CD14-positive monocyte (primary cell): ENCODE measurements at regions not wholly inside any gene's neighbourhood (a gene's known extent, or its start where the extent isn't known, plus 50 kb on each side); places are given as distances from the start of the nearest gene placed in this dataset.
"Not testable (repeated sequence)": the region's sequence is repeated elsewhere in the genome, so short reads cannot be mapped to it uniquely, and the experiment has no call there.

Source experiments
- DNase-seq, 3 donors: peaks; one replicate each; pipeline ENCODE4 v3.0.0-alpha.2; 2011 to 2022
- H2AFZ ChIP-seq: 2 replicates; pipeline ENCODE4 v1.6.0; 2012; ENCODE audit warnings: mild to moderate bottlenecking, low read depth, low read length, inconsistent platforms; ENCODE audit not compliant: insufficient read depth, poor library complexity, severe bottlenecking
- H3K27ac ChIP-seq, 2 donors: 1 replicate in 1 of 2; 2 replicates in 1 of 2; pipeline ENCODE4 v1.5.1; 2012 to 2013; ENCODE audit warnings: low read length in 2 of 2, control low read depth in 1 of 2, inconsistent platforms in 1 of 2, low read depth in 1 of 2, mild to moderate bottlenecking in 1 of 2
- H3K27me3 ChIP-seq, 2 donors: one replicate each; pipeline versions ENCODE4 v1.6.0 to v1.6.1; 2011 to 2013; ENCODE audit warnings: low read length in 2 of 2; ENCODE audit not compliant: control insufficient read depth in 2 of 2, insufficient read depth in 2 of 2
- H3K36me3 ChIP-seq, 2 donors: replicated peaks in 1 of 2; 1 replicate in 1 of 2; 2 replicates in 1 of 2; pipeline versions ENCODE4 v1.5.1 to v1.6.1; 2012 to 2013; ENCODE audit warnings: low read length in 2 of 2, control low read depth in 1 of 2, inconsistent platforms in 1 of 2, mild to moderate bottlenecking in 1 of 2; ENCODE audit not compliant: insufficient read depth in 2 of 2, control insufficient read depth in 1 of 2
- H3K4me1 ChIP-seq, 2 donors: 1 replicate in 1 of 2; 2 replicates in 1 of 2; pipeline versions ENCODE4 v1.5.1 to v1.6.1; 2012 to 2013; ENCODE audit warnings: low read length in 2 of 2, control low read depth in 1 of 2, inconsistent platforms in 1 of 2, mild to moderate bottlenecking in 1 of 2, moderate library complexity in 1 of 2; ENCODE audit not compliant: insufficient read depth in 2 of 2, control insufficient read depth in 1 of 2
- H3K4me2 ChIP-seq: replicated peaks from 2 replicates; pipeline ENCODE3; 2012; ENCODE audit warnings: low read length, moderate library complexity, mild to moderate bottlenecking; ENCODE audit not compliant: poor library complexity, severe bottlenecking; ENCODE audit errors: extremely low read depth
- H3K4me3 ChIP-seq, 3 experiments: fragments of 200-600 bp in 1 of 3; sonication (generic) in 1 of 3; replicated peaks in 1 of 3; 1 replicate in 2 of 3; 2 replicates in 1 of 3; pipeline ENCODE4 v1.5.1; 2011 to 2013; ENCODE audit warnings: low read length in 3 of 3, mild to moderate bottlenecking in 3 of 3, control low read depth in 2 of 3, low read depth in 2 of 3, inconsistent platforms in 1 of 3, moderate library complexity in 1 of 3
- H3K79me2 ChIP-seq: 2 replicates; pipeline ENCODE4 v1.6.0; 2012; ENCODE audit warnings: mild to moderate bottlenecking, control low read depth, inconsistent platforms, low read length, moderate library complexity; ENCODE audit not compliant: insufficient read depth
- H3K9ac ChIP-seq: 2 replicates; pipeline ENCODE4 v1.6.0; 2017; ENCODE audit warnings: low read length, mild to moderate bottlenecking; ENCODE audit not compliant: insufficient read depth, poor library complexity, severe bottlenecking
- H3K9me3 ChIP-seq, 2 donors: replicated peaks in 1 of 2; 1 replicate in 1 of 2; 2 replicates in 1 of 2; pipeline versions ENCODE4 v1.5.1 to v1.6.1; 2012 to 2013; ENCODE audit warnings: low read length in 2 of 2, control low read depth in 1 of 2; ENCODE audit not compliant: control insufficient read depth in 1 of 2, insufficient read depth in 1 of 2
- H4K20me1 ChIP-seq: 2 replicates; pipeline ENCODE4 v1.6.0; 2012; ENCODE audit warnings: mild to moderate bottlenecking, low read length, control low read depth, moderate library complexity; ENCODE audit not compliant: insufficient read depth
- H3K27ac Mint-ChIP-seq, 7 donors: one replicate each; pipeline ENCODE4 v1.8.0; 2020; ENCODE audit warnings: mild to moderate bottlenecking in 7 of 7, mixed read lengths in 7 of 7, moderate library complexity in 6 of 7, inconsistent platforms in 2 of 7
- H3K27me3 Mint-ChIP-seq, 3 donors: one replicate each; pipeline ENCODE4 v1.8.0; 2021 to 2022; ENCODE audit warnings: low read depth in 3 of 3, mild to moderate bottlenecking in 3 of 3, mixed read lengths in 3 of 3, moderate library complexity in 3 of 3, inconsistent platforms in 1 of 3
- H3K36me3 Mint-ChIP-seq, 2 donors: one replicate each; pipeline ENCODE4 v1.8.0; 2020; ENCODE audit warnings: mixed read lengths in 2 of 2, inconsistent platforms in 1 of 2, mild to moderate bottlenecking in 1 of 2
- H3K4me1 Mint-ChIP-seq: one replicate; pipeline ENCODE4 v1.8.0; 2020; ENCODE audit warnings: mild to moderate bottlenecking, mixed read lengths
- H3K4me3 Mint-ChIP-seq, 2 donors: one replicate each; pipeline ENCODE4 v1.8.0; 2020; ENCODE audit warnings: mild to moderate bottlenecking in 2 of 2, mixed read lengths in 2 of 2, moderate library complexity in 1 of 2
- H3K9me3 Mint-ChIP-seq, 7 donors: one replicate each; pipeline ENCODE4 v1.8.0; 2020 to 2022; ENCODE audit warnings: mixed read lengths in 7 of 7, mild to moderate bottlenecking in 6 of 7, moderate library complexity in 6 of 7, inconsistent platforms in 2 of 7
- CTCF ChIP-seq: fragments of 200-600 bp; IDR thresholded peaks from one replicate; pipeline ENCODE4 v1.8.0; 2022; ENCODE audit warnings: antibody characterized with exemption, mild to moderate bottlenecking
- WGBS: methylation state at CpG from one replicate; pipeline ENCODE4 v1.1.5; 2013; ENCODE audit warnings: missing lambda C conversion rate; ENCODE audit not compliant: insufficient coverage; 5-methylcytosine and 5-hydroxymethylcytosine counted together
- intact Hi-C, 2 donors: fragments of 100-400 bp; cut with micrococcal nuclease; formaldehyde crosslinking; loops; one replicate each; pipeline versions ENCODE4 v1.15.0 to v1.15.1; 2023

GRCh38 chr4:117927823-117928222 lies 106.5 kb upstream of the NDST3 start:
- H3K4me3 ChIP-seq, H3K27me3 ChIP-seq, H3K36me3 Mint-ChIP-seq, H3K9ac ChIP-seq, H3K27me3 Mint-ChIP-seq, H3K4me1 ChIP-seq, H4K20me1 ChIP-seq, H3K27ac Mint-ChIP-seq, DNase-seq, H3K4me2 ChIP-seq, H3K4me1 Mint-ChIP-seq, H3K9me3 ChIP-seq, intact Hi-C loops, H3K36me3 ChIP-seq, H3K27ac ChIP-seq, H3K4me3 Mint-ChIP-seq, H3K79me2 ChIP-seq, H2AFZ ChIP-seq: not testable (repeated sequence)
- H3K9me3 Mint-ChIP-seq = peaks cover 0 to 11% (median 3%) of the 10 kb centered on the region in 7 donors
- no CpG with 5 or more reads among the region's 2 CpGs for WGBS

- Histone ChIP-seq H3K36me3 (no peaks in the 10 kb centered on the region), H2AFZ (no peak overlapping the region), H3K9me3 (peaks cover 14 to 20% of the 10 kb centered on the region in 2 donors), H3K27ac (no peak overlapping the region), H3K4me3 (no peak overlapping the region), H3K9ac (no peak overlapping the region), H3K4me1 (no peaks in the 10 kb centered on the region), H3K4me2 (no peak overlapping the region), H3K27me3 (no peaks in the 10 kb centered on the region), H4K20me1 (no peaks in the 10 kb centered on the region), H3K79me2 (no peaks in the 10 kb centered on the region)
- Mint-ChIP-seq H3K27me3 (no peaks in the 10 kb centered on the region), H3K4me1 (no peaks in the 10 kb centered on the region), H3K9me3 (peaks cover 11 to 30% (median 15%) of the 10 kb centered on the region in 7 donors), H3K27ac (no peak overlapping the region), H3K4me3 (no peak overlapping the region), H3K36me3 (no peaks in the 10 kb centered on the region)
- intact Hi-C loops = no loop called here
- 60% methylated on average over 1 of the region's 5 CpGs for WGBS
- no peak for DNase-seq
- no peak for TF ChIP-seq CTCF
Measured at GRCh38 chr4:117941611-117942010, 92.7 kb upstream of the NDST3 start.
